Adrenal gland (tissue), 9 donors: ENCODE measurements at regions not wholly inside any gene's neighbourhood (a gene's known extent, or its start where the extent isn't known, plus 50 kb on each side); places are given as distances from the start of the nearest gene placed in this dataset.
"Not testable (repeated sequence)": the region's sequence is repeated elsewhere in the genome, so short reads cannot be mapped to it uniquely, and the experiment has no call there.

Experiments
- DNase-seq, 7 donors: peaks; one replicate each; pipeline ENCODE4 v3.0.0-alpha.2; 2019 to 2020
- H3K27ac ChIP-seq, 5 donors: fragments of 200-600 bp; sonication (generic) in 4 of 5; 1 replicate in 3 of 5; 2 replicates in 2 of 5; pipeline versions ENCODE4 v1.5.1 to v1.8.0; 2016 to 2020; ENCODE audit warnings: mild to moderate bottlenecking in 1 of 5
- H3K27me3 ChIP-seq: fragments of 200-600 bp; 2 replicates; pipeline ENCODE4 v1.8.0; 2021
- H3K36me3 ChIP-seq, 2 donors: fragments of 200-600 bp; replicated peaks in 1 of 2; 1 replicate in 1 of 2; 2 replicates in 1 of 2; pipeline versions ENCODE4 v1.5.1 to v1.8.0; 2018 to 2022
- H3K4me1 ChIP-seq, 2 donors: fragments of 200-600 bp; replicated peaks in 1 of 2; 1 replicate in 1 of 2; 2 replicates in 1 of 2; pipeline versions ENCODE4 v1.5.1 to v1.8.0; 2018 to 2021
- H3K4me3 ChIP-seq, 4 donors: fragments of 200-600 bp; sonication (generic) in 3 of 4; one replicate each; pipeline ENCODE4 v1.5.1; 2016 to 2018
- H3K9me3 ChIP-seq, 3 donors: fragments of 200-600 bp; sonication (generic) in 1 of 3; replicated peaks in 1 of 3; 1 replicate in 2 of 3; 2 replicates in 1 of 3; pipeline versions ENCODE4 v1.5.1 to v1.8.0; 2016 to 2021
- WGBS, 4 donors: extraction: QIAGEN DNeasy Blood & Tissue Kit in 2 of 4; methylation state at CpG; one replicate each; pipeline versions ENCODE4 v1.1.5 to v1.1.7; 2013 to 2017; 5-methylcytosine and 5-hydroxymethylcytosine counted together
- intact Hi-C, 2 donors: fragments of 100-400 bp; cut with DNase I; formaldehyde crosslinking; loops; one replicate each; pipeline versions ENCODE4 v1.14.1 to v1.15.0; 2022 to 2023
- microRNA-seq, 3 donors: library from miRNA; unstranded; fragments of <30 nt; microRNA quantifications; one replicate each; pipeline ENCODE4, GENCODE V29; 2017 to 2020
- small RNA-seq, 2 donors: library from RNA; depleted of rRNA; stranded (forward); fragments of <200 nt; gene quantifications; one replicate each; pipeline ENCODE3, GENCODE V24; 2016
- donor health status: healthy with polysubstance abuse.
- donor health status: Bipolar disorder and iron deficiency.
- donor health status: DM: yes; HTN: yes; CAD: no.
- donor health status: DM: no; HTN: no; CAD: no.
- donor health status: DM: no; HTN: no; CAD: no.

DNA sequence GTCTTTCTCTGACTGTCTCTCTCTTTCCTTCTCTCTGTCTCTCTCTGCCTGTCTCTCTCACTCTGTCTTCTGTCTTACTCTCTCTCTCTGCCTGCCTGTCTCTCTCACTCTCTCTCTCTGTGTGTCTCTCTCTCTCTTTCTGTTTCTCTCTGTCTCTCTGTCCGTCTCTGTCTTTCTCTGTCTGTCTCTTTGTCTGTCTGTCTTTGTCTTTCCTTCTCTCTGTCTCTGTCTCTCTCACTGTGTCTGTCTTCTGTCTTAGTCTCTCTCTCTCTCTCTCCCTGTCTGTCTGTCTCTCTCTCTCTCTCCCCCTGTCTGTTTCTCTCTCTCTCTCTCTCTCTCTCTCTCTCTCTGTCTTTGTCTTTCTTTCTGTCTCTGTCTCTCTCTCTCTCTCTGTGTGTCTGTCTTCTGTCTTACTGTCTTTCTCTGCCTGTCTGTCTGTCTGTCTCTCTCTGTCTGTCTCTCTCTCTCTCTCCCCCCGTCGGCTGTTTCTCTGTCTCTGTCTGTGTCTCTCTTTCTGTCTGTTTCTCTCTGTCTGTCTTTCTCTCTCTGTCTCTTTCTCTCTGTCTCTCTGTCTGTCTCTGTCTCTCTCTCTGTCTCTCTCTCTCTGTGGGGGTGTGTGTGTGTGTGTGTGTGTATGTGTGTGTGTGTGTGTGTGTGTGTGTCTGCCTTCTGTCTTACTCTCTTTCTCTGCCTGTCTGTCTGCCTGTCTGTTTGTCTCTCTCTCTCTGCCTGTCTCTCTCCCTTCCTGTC is 2056.8 kb upstream of the TPTE start:
- WGBS, 4 donors, result no CpG with 5 or more reads among the region's 3 CpGs
- DNase-seq, H3K27me3 ChIP-seq, H3K4me1 ChIP-seq, H3K27ac ChIP-seq, H3K36me3 ChIP-seq, H3K4me3 ChIP-seq, intact Hi-C loops, H3K9me3 ChIP-seq: not testable (repeated sequence)

- intact Hi-C loops, H3K4me3 ChIP-seq, H3K27ac ChIP-seq, H3K4me1 ChIP-seq, H3K36me3 ChIP-seq, DNase-seq, H3K9me3 ChIP-seq, H3K27me3 ChIP-seq: not testable (repeated sequence)
- WGBS, 4 donors, result 76 to 80% methylated on average over 3 to 5 of the region's 10 CpGs; no CpG with 5 or more reads in 2 of the 4 donors
Measured at GRCh38 chr21:8466642-8467041, 2054.7 kb upstream of the TPTE start.

Small RNA genes lying in the stretch of these regions (microRNA-seq; reads per million reads assigned to microRNA genes)
- gene MIR6724-3 (0 reads per million in 3 donors), gene MIR6724-4 (0 reads per million in 3 donors)

Small RNA genes lying in the stretch of these regions (small RNA-seq; reads per million reads assigned to genes)
- gene MIR6724-3 (0 reads per million in 2 donors), gene MIR6724-4 (0 reads per million in 2 donors), gene RF01518 (0 reads per million in 2 donors), gene RNA5-8SN2 (0 reads per million in 2 donors)
